GM23338 (cell line): ENCODE measurements at regions not wholly inside any gene's neighbourhood (a gene's known extent, or its start where the extent isn't known, plus 50 kb on each side); places are given as distances from the start of the nearest gene placed in this dataset.

Experiments
- ATAC-seq: fragments of 200-7000 bp; cut with Tn5 transposase; 3 replicates; pipeline ENCODE4 v1.9.1; 2020
- DNase-seq: peaks from one replicate; pipeline ENCODE4 v3.0.0-alpha.2; 2015; ENCODE audit warnings: low spot score
- H2AFZ ChIP-seq: fragments of 200-600 bp; sonication (generic); 2 replicates; pipeline ENCODE4 v1.8.0; 2016; ENCODE audit warnings: antibody characterized with exemption, mild to moderate bottlenecking, moderate library complexity
- H3F3A ChIP-seq: fragments of 200-600 bp; sonication (generic); replicated peaks from 2 replicates; pipeline ENCODE4 v1.8.0; 2017; ENCODE audit warnings: antibody characterized with exemption, mixed run types, low read depth
- H3K27ac ChIP-seq: fragments of 200-600 bp; sonication (generic); 2 replicates; pipeline ENCODE4 v1.6.1; 2016; ENCODE audit warnings: low read depth
- H3K27me3 ChIP-seq: fragments of 200-600 bp; sonication (generic); 2 replicates; pipeline ENCODE4 v1.8.0; 2016; ENCODE audit warnings: mild to moderate bottlenecking, mixed run types, moderate library complexity; ENCODE audit not compliant: insufficient read depth
- H3K36me3 ChIP-seq: fragments of 200-600 bp; sonication (generic); 2 replicates; pipeline ENCODE4 v1.8.0; 2016; ENCODE audit warnings: mild to moderate bottlenecking; ENCODE audit not compliant: insufficient read depth
- H3K4me1 ChIP-seq: fragments of 200-600 bp; sonication (generic); 2 replicates; pipeline ENCODE4 v1.8.0; 2016; ENCODE audit warnings: mild to moderate bottlenecking, moderate library complexity; ENCODE audit not compliant: insufficient read depth
- H3K4me2 ChIP-seq: fragments of 200-600 bp; sonication (generic); 2 replicates; pipeline ENCODE4 v1.7.1; 2017; ENCODE audit warnings: mixed run types
- H3K4me3 ChIP-seq: fragments of 200-600 bp; sonication (generic); 2 replicates; pipeline ENCODE4 v1.6.1; 2016; ENCODE audit warnings: mixed run types
- H3K79me2 ChIP-seq: fragments of 200-600 bp; sonication (generic); replicated peaks from 2 replicates; pipeline ENCODE4 v1.8.0; 2017; ENCODE audit warnings: mild to moderate bottlenecking; ENCODE audit not compliant: insufficient read depth
- H3K9me2 ChIP-seq: fragments of 200-600 bp; sonication (generic); 2 replicates; pipeline ENCODE4 v1.8.0; 2017; ENCODE audit not compliant: insufficient read depth
- H4K20me1 ChIP-seq: fragments of 200-600 bp; sonication (generic); replicated peaks from 2 replicates; pipeline ENCODE4 v1.8.0; 2017; ENCODE audit warnings: mild to moderate bottlenecking; ENCODE audit not compliant: insufficient read depth
- H3K27ac Mint-ChIP-seq: 2 replicates; pipeline ENCODE4 v1.8.0; 2020; ENCODE audit warnings: inconsistent platforms, mild to moderate bottlenecking, moderate library complexity, mixed read lengths
- H3K27me3 Mint-ChIP-seq: 3 replicates; pipeline ENCODE4 v1.8.0; 2022; ENCODE audit warnings: low read depth, mild to moderate bottlenecking, moderate library complexity, mixed read lengths, inconsistent platforms; ENCODE audit not compliant: insufficient read depth, poor library complexity
- H3K36me3 Mint-ChIP-seq: 3 replicates; pipeline ENCODE4 v1.8.0; 2021; ENCODE audit warnings: low read depth, mild to moderate bottlenecking, inconsistent platforms, moderate library complexity, mixed read lengths
- H3K4me1 Mint-ChIP-seq: 3 replicates; pipeline ENCODE4 v1.8.0; 2020; ENCODE audit warnings: mild to moderate bottlenecking, inconsistent platforms, mixed read lengths
- H3K4me3 Mint-ChIP-seq: 3 replicates; pipeline ENCODE4 v1.8.0; 2021; ENCODE audit warnings: moderate library complexity, mild to moderate bottlenecking, inconsistent platforms, mixed read lengths
- H3K9me3 Mint-ChIP-seq: 3 replicates; pipeline ENCODE4 v1.8.0; 2020; ENCODE audit warnings: moderate library complexity, mild to moderate bottlenecking, inconsistent platforms, mixed read lengths
- CTCF ChIP-seq, 2 experiments: fragments of 200-600 bp in 1 of 2; sonication (generic) in 1 of 2; conservative IDR thresholded peaks; 2 replicates each; pipeline versions ENCODE4 v1.5.1 to v1.6.1; 2016 to 2017; ENCODE audit warnings: antibody characterized with exemption in 2 of 2, low read depth in 2 of 2, mild to moderate bottlenecking in 2 of 2, moderate library complexity in 1 of 2
- JUNB ChIP-seq: IDR thresholded peaks from one replicate; pipeline ENCODE4 v1.6.1; 2016; ENCODE audit warnings: antibody characterized with exemption; ENCODE audit not compliant: unreplicated experiment
- NANOG ChIP-seq: IDR thresholded peaks from 2 replicates; pipeline ENCODE4 v1.6.1; 2016; ENCODE audit warnings: antibody characterized with exemption, borderline replicate concordance
- POLR2AphosphoS5 ChIP-seq: IDR thresholded peaks from 2 replicates; pipeline ENCODE4 v1.6.1; 2016; ENCODE audit warnings: antibody characterized with exemption, low read depth
- REST ChIP-seq: IDR thresholded peaks from one replicate; pipeline ENCODE4 v1.6.1; 2018; ENCODE audit warnings: antibody characterized with exemption; ENCODE audit not compliant: unreplicated experiment
- STAT1 ChIP-seq: IDR thresholded peaks from one replicate; pipeline ENCODE4 v1.6.1; 2016; ENCODE audit warnings: antibody characterized with exemption; ENCODE audit not compliant: unreplicated experiment
- ZNF331 ChIP-seq: fragments of 250-450 bp; sonication (Bioruptor Pico); IDR thresholded peaks from 2 replicates; pipeline ENCODE4 v1.5.0; 2020; ENCODE audit warnings: low read depth, mild to moderate bottlenecking, moderate library complexity

- H3K27ac Mint-ChIP-seq, result no peak overlapping the region
- Histone ChIP-seq H4K20me1 (no peaks in the 10 kb centered on the region), H3K4me2 (no peak overlapping the region)
Observed at GRCh38 chrX:150041208-150041607, 102.9 kb upstream of the EOLA2 start.

More at GRCh38 chrX:150041208-150041607, 102.9 kb upstream of the EOLA2 start:
- Mint-ChIP-seq H3K9me3 (no peaks in the 10 kb centered on the region; the same call in 2 of the 3 replicates), H3K4me3 (no peak overlapping the region), H3K27me3 (no peaks in the 10 kb centered on the region), H3K4me1 (no peaks in the 10 kb centered on the region), H3K36me3 (no peaks in the 10 kb centered on the region)
- Histone ChIP-seq H3K36me3 (no peaks in the 10 kb centered on the region), H3F3A (no peaks in the 10 kb centered on the region), H2AFZ (no peak overlapping the region), H3K27ac (no peak overlapping the region), H3K9me2 (no peaks in the 10 kb centered on the region), H3K4me3 (no peak overlapping the region), H3K4me1 (no peaks in the 10 kb centered on the region), H3K27me3 (no peaks in the 10 kb centered on the region), H3K79me2 (no peaks in the 10 kb centered on the region)
- DNase-seq (no peak), ATAC-seq (no peak)
- TF ChIP-seq JUNB, result no peak
- TF ChIP-seq STAT1, result no peak
- no peak for TF ChIP-seq POLR2AphosphoS5
- TF ChIP-seq NANOG, result no peak
- no peak for TF ChIP-seq CTCF (conservative IDR thresholded peaks at IDR 0.05; ENCODE audit: low read depth in 2 of 2)
- TF ChIP-seq REST, result no peak
- TF ChIP-seq ZNF331 (CRISPR knock-in tag), result no peak
